B cell (primary cell): ENCODE measurements at regions not wholly inside any gene's neighbourhood (a gene's known extent, or its start where the extent isn't known, plus 50 kb on each side); places are given as distances from the start of the nearest gene placed in this dataset.

Experiments used
- CTCF ChIP-seq: fragments of 200-600 bp; IDR thresholded peaks from one replicate; pipeline ENCODE4 v1.8.0; 2022; ENCODE audit warnings: antibody characterized with exemption, mild to moderate bottlenecking
- EZH2 ChIP-seq: IDR thresholded peaks from 2 replicates; pipeline ENCODE4 v1.6.1; 2012; ENCODE audit warnings: borderline replicate concordance, low read depth, mild to moderate bottlenecking, moderate library complexity, low read length; ENCODE audit not compliant: insufficient read depth, poor library complexity, severe bottlenecking

- TF ChIP-seq CTCF (no peak), EZH2 (no peak)
These were observed 732.5 kb upstream of the AGA start for GRCh38 chr4:178174756-178175155.
